ENCODE measurements at regions not wholly inside any gene's neighbourhood (a gene's known extent, or its start where the extent isn't known, plus 50 kb on each side); places are given as distances from the start of the nearest gene placed in this dataset.

DNA sequence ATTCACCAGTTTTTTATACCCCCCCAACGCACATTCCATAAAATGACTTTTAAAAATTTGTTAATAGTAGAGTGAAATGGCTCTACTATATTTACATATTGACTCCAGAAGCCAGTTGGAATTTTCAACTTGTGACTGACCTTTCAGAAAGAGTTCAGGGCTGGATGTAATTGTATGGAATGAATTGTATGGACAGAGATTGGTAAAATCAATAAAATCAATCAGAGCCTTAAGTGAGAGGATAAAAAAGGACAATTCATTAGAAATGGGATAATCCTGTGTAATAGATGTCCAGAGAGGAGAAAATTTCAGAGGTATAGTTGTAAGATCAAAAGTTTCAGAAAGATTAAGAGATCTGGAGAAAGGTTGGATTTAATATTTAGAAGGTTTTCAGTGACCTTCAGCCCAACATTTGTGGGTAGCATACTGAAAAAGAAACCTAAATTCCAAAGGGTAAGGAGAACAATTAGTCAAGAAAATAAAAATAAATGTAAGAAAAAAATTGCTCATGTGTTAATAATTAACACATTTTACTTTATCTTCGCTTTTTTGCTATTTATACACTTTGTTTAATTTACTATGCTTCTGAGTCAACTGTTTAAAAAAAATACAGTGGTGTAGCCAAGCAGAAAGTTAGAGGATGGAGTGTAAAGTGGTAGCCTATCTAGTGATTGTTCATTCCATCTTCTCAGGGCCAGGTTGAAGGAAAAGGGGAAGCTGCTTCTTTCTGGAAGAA lies 385.4 kb upstream of the TMEFF2 start:
- DNase-seq (ENCODE audit: low spot score) (no peak), ATAC-seq (ENCODE audit: insufficient number of reproducible peaks, low FRiP score, low read depth) (no peak)
- H3K27me3 ChIP-seq (replicated peaks; ENCODE audit: insufficient read depth) = no peaks in the 10 kb centered on the region
- H3K4me1 ChIP-seq (ENCODE audit: control insufficient read depth in 1 of 2, low read depth in 2 of 2) = no peaks in the 10 kb centered on the region
- H3K4me3 ChIP-seq = no peak overlapping the region
- no peaks in the 10 kb centered on the region for H3K9me3 ChIP-seq
- H3K36me3 ChIP-seq = no peaks in the 10 kb centered on the region
- no peak overlapping the region for H3K27ac ChIP-seq
- TF ChIP-seq, protein P1, sequence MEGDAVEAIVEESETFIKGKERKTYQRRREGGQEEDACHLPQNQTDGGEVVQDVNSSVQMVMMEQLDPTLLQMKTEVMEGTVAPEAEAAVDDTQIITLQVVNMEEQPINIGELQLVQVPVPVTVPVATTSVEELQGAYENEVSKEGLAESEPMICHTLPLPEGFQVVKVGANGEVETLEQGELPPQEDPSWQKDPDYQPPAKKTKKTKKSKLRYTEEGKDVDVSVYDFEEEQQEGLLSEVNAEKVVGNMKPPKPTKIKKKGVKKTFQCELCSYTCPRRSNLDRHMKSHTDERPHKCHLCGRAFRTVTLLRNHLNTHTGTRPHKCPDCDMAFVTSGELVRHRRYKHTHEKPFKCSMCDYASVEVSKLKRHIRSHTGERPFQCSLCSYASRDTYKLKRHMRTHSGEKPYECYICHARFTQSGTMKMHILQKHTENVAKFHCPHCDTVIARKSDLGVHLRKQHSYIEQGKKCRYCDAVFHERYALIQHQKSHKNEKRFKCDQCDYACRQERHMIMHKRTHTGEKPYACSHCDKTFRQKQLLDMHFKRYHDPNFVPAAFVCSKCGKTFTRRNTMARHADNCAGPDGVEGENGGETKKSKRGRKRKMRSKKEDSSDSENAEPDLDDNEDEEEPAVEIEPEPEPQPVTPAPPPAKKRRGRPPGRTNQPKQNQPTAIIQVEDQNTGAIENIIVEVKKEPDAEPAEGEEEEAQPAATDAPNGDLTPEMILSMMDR (IDR thresholded peaks at IDR 0.05) = no peak

DNA sequence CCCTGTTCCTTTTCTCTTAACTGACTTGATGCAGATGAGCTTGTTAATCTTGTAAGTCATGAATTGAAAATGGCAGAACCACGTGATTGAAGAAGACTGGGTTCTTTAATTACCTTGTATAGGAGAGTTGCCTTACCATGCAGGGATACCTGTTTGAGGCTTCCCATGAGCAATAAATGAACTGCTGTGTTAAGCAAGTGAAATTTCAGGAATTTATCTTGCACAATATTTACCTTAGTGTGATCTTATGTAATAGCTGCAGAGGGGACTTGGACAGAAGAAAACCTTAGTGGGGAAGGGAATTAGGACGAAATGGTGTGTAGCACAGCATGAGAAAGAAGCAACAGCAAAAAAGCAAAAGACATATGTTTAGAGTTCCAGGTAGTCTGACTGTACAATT lies 384.0 kb upstream of the TMEFF2 start:
- ATAC-seq (ENCODE audit: insufficient number of reproducible peaks, low FRiP score, low read depth) (no peak), DNase-seq (ENCODE audit: low spot score) (no peak)
- H3K36me3 ChIP-seq = no peaks in the 10 kb centered on the region
- no peak overlapping the region for H3K27ac ChIP-seq
- H3K4me3 ChIP-seq = no peak overlapping the region
- TF ChIP-seq, protein P1 (IDR thresholded peaks at IDR 0.05) = no peak
- no peaks in the 10 kb centered on the region for H3K4me1 ChIP-seq (ENCODE audit: control insufficient read depth in 1 of 2, low read depth in 2 of 2)
- no peaks in the 10 kb centered on the region for H3K9me3 ChIP-seq
- no peaks in the 10 kb centered on the region for H3K27me3 ChIP-seq (replicated peaks; ENCODE audit: insufficient read depth)

DNA sequence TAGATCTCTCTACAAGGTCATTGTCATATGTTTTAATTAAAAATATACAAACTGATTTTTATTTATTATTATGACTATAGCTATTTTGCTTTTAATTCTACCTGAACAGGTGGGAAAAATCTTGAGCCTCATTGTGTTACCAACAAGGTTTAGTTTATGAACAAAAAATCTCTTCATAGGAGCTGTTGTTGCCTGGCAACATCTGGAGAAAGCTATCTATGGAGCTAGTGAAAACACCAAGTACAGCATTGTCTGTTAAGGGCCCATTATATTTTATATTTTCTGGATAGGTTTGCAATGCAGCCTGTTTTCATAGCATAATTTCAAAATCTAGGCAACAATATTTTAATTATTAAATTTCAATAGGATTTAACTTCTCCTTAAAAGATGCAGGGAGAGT lies 383.0 kb upstream of the TMEFF2 start:
- no peaks in the 10 kb centered on the region for H3K36me3 ChIP-seq
- H3K9me3 ChIP-seq = no peaks in the 10 kb centered on the region
- H3K4me3 ChIP-seq = no peak overlapping the region
- TF ChIP-seq, protein P1 (IDR thresholded peaks at IDR 0.05) = no peak
- no peak for DNase-seq (ENCODE audit: low spot score)
- no peaks in the 10 kb centered on the region for H3K4me1 ChIP-seq (ENCODE audit: control insufficient read depth in 1 of 2, low read depth in 2 of 2)
- H3K27me3 ChIP-seq (replicated peaks; ENCODE audit: insufficient read depth) = no peaks in the 10 kb centered on the region
- no peak overlapping the region for H3K27ac ChIP-seq
- ATAC-seq (ENCODE audit: insufficient number of reproducible peaks, low FRiP score, low read depth) = no peak

DNA sequence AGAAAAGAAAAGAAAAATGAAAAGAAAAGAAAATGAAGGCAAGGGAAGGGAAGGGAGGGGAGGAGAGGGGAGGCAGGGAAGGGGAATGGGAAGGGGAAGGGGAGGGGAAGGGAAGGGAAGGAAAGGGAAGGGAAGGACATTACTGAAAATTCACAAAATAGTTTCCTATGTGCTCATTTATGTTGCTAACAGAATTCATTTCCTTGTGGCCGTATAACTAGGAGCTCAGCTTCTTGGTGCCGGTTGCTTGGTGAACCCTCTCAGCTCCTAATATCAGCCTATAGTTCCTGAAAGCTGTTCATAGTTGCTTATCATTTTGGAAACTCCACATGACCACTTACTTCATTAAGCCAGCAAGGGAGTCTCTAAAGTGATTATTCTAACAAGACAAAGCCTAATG lies 379.8 kb upstream of the TMEFF2 start:
- TF ChIP-seq, protein P1 (IDR thresholded peaks at IDR 0.05) = no peak
- no peaks in the 10 kb centered on the region for H3K4me1 ChIP-seq (ENCODE audit: control insufficient read depth in 1 of 2, low read depth in 2 of 2)
- H3K4me3 ChIP-seq = no peak overlapping the region
- no peak overlapping the region for H3K27ac ChIP-seq
- no peak for ATAC-seq (ENCODE audit: insufficient number of reproducible peaks, low FRiP score, low read depth)
- H3K9me3 ChIP-seq = no peaks in the 10 kb centered on the region
- DNase-seq (ENCODE audit: low spot score) = no peak
- no peaks in the 10 kb centered on the region for H3K27me3 ChIP-seq (replicated peaks; ENCODE audit: insufficient read depth)
- no peaks in the 10 kb centered on the region for H3K36me3 ChIP-seq

DNA sequence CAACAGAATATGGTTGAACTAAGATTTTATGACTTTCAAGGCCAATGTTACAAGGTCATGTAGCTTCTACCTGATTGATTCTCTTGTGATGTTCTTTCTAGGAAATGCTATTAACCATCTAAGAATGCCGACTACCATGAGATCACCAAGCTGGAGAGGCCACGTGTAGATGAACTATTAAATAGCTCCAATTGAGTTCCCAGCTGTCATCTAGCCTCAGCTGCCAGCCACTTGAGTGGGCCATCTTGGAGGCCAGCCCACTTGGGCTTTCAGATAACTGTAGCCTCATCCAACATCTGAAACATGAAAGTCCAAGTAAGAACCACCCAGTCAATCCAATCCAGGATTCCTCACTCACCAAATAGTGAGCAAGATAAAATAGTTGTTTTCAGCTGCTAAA lies 376.9 kb upstream of the TMEFF2 start:
- no peak for ATAC-seq (ENCODE audit: insufficient number of reproducible peaks, low FRiP score, low read depth)
- Histone ChIP-seq H3K4me1 (ENCODE audit: control insufficient read depth in 1 of 2, low read depth in 2 of 2) (no peaks in the 10 kb centered on the region), H3K27ac (no peak overlapping the region), H3K36me3 (no peaks in the 10 kb centered on the region), H3K27me3 (replicated peaks; ENCODE audit: insufficient read depth) (no peaks in the 10 kb centered on the region), H3K4me3 (no peak overlapping the region), H3K9me3 (no peaks in the 10 kb centered on the region)
- TF ChIP-seq, protein P1 (IDR thresholded peaks at IDR 0.05) = no peak
- no peak for DNase-seq (ENCODE audit: low spot score)

All from thoracic aorta (tissue), 2 donors.